ENCODE measurements at regions not wholly inside any gene's neighbourhood (a gene's known extent, or its start where the extent isn't known, plus 50 kb on each side); places are given as distances from the start of the nearest gene placed in this dataset.

- no peak overlapping the region for H3K4me3 ChIP-seq (ENCODE audit: low read depth, low read length)
- DNase-seq (ENCODE audit: low read depth) = no peak
- no peak for TF ChIP-seq CTCF (IDR thresholded peaks at IDR 0.05; ENCODE audit: control insufficient read depth, extremely low read depth, insufficient read depth)
Measured at GRCh38 chr5:2696156-2696807, 55.2 kb downstream of the IRX2 start.

DNA sequence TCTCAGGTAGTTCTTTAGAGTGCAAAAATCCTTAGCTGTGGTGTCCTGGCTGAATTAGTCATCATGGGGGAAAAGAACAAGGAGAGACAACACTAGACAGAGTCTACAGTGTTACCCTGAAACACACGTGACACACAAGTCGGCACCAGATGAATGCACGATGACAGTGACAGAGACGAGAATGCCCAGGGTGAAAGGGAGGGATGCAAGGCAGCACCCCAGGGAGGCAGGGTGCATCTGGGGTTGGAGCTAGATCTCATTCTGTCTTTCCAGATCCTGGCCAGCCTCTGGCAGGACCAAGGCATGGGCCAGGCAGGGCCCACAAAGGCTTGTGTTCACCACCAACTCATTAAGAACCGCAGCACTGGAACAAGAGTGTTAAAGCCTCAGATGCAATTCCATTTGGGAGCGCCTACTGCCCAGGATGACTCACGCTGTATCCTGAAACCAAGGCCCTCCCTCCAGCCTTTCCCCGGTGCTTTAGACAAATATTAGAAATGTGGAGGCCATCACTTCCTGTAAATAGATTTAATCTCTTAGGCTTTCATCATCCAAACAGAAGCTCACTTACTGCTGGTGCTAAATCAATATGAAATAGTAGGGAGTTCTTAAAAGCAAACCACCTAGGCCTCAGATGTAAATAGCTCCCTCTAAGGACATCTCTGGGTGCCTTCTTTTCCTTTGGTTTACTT is 56.1 kb downstream of the IRX2 start:
- TF ChIP-seq CTCF (IDR thresholded peaks at IDR 0.05; ENCODE audit: control insufficient read depth, extremely low read depth, insufficient read depth) = peak; percentile 22
- H3K4me3 ChIP-seq (ENCODE audit: low read depth, low read length) = no peak overlapping the region
- DNase-seq (ENCODE audit: low read depth) = peak; percentile 57

DNA sequence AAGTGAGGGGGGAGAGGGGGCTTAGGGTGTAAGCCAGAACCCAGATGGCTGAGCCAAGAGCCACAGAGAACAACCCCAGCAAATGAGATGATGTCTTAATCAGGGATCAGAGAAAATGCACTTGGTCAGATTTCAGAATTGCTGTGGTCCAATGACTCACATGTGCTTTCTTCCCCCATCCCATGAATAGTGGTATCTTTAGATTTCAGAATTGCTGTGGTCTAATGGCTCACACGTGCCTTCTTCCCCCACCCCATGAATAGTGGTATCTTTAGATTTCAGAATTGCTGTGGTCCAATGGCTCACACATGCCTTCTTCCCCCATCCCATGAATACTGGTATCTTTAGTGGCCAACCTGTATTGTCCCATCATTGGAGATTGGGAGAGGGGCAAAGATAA is 59.9 kb downstream of the IRX2 start:
- TF ChIP-seq CTCF (IDR thresholded peaks at IDR 0.05; ENCODE audit: control insufficient read depth, extremely low read depth, insufficient read depth) = no peak
- DNase-seq (ENCODE audit: low read depth) = no peak
- no peak overlapping the region for H3K4me3 ChIP-seq (ENCODE audit: low read depth, low read length)

- no peak for DNase-seq (ENCODE audit: low read depth)
Measured at GRCh38 chr5:2690293-2690692, 61.2 kb downstream of the IRX2 start.

GRCh38 chr5:2688586-2688985 is 62.9 kb downstream of the IRX2 start:
- TF ChIP-seq CTCF (IDR thresholded peaks at IDR 0.05; ENCODE audit: control insufficient read depth, extremely low read depth, insufficient read depth) = no peak
- DNase-seq (ENCODE audit: low read depth) = no peak
- no peak overlapping the region for H3K4me3 ChIP-seq (ENCODE audit: low read depth, low read length)

More at GRCh38 chr5:2690293-2690692, 61.2 kb downstream of the IRX2 start:
- H3K4me3 ChIP-seq (ENCODE audit: low read depth, low read length) = no peak overlapping the region
- no peak for TF ChIP-seq CTCF (IDR thresholded peaks at IDR 0.05; ENCODE audit: control insufficient read depth, extremely low read depth, insufficient read depth)

DNA sequence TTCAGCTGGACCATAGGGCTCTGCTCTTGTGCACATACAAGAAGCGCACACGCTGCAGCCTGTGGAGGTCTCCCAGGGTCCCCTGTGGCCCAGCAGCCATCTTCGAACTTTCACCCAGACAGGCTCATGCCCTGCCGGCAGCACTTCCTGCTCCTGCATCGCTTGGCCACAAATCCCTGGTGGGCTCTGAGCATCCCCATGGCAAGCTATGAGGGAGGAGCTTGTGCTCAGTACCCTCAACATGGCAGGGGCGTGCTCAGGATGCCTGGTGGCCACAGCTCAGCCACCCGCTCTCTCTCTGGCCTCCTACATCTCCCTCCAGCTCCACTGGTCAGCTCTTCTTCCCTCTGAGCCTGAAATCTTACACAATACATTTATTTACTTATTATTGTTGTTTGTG is 63.7 kb downstream of the IRX2 start:
- H3K4me3 ChIP-seq (ENCODE audit: low read depth, low read length) = no peak overlapping the region
- TF ChIP-seq CTCF (IDR thresholded peaks at IDR 0.05; ENCODE audit: control insufficient read depth, extremely low read depth, insufficient read depth) = no peak

More for the DNA sequence above, 63.7 kb downstream of the IRX2 start:
- no peak for DNase-seq (ENCODE audit: low read depth)
